HepG2 (cell line): ENCODE measurements at regions not wholly inside any gene's neighbourhood (a gene's known extent, or its start where the extent isn't known, plus 50 kb on each side); places are given as distances from the start of the nearest gene placed in this dataset.

Experiments used
- ATAC-seq: fragments of 200-7000 bp; cut with Tn5 transposase; 3 replicates; pipeline ENCODE4 v1.9.1; 2020; ENCODE audit warnings: mild to moderate bottlenecking, moderate library complexity
- BruUV-seq: library from RNA; stranded (reverse); fragments of 400-500 nt; replicated peaks from 2 replicates; lab custom pipeline; 2021; lab: Mats Ljungman, UMichigan
- CTCF ChIA-PET: fragments of 300-600 bp; formaldehyde crosslinking; extraction: SDS; loops from one replicate; lab custom pipeline; 2021; ENCODE audit warnings: low total read pairs, inconsistent platforms, low intra/inter-chr PET ratio; lab: Yijun Ruan, JAX
- POLR2A ChIA-PET: fragments of 350-600 bp; sonication (Branson Sonifier 250); formaldehyde crosslinking; loops from one replicate; lab custom pipeline; 2020; ENCODE audit warnings: antibody characterized with exemption, inconsistent platforms; lab: Yijun Ruan, JAX
- DNase-seq: peaks from one replicate; pipeline ENCODE4 v3.0.0-alpha.2; 2015; ENCODE audit warnings: low spot score
- FAIRE-seq: peaks from 3 replicates; lab custom pipeline; 2011; peaks lifted over from hg19 to GRCh38; lab: Jason Lieb, UNC
- H2AFZ ChIP-seq: one replicate; pipeline ENCODE4 v1.6.1; 2011; ENCODE audit warnings: low read length, inconsistent platforms
- H3K27ac ChIP-seq: fragments of 300-600 bp; 3 replicates; pipeline ENCODE4 v1.8.0; 2011; ENCODE audit warnings: mixed run types, mild to moderate bottlenecking, mixed read lengths, low read length, inconsistent platforms; ENCODE audit not compliant: insufficient read depth; ENCODE audit errors: extremely low read length
- H3K27me3 ChIP-seq, 2 experiments: fragments of 200-600 bp in 1 of 2; 2 replicates in 1 of 2; 3 replicates in 1 of 2; pipeline versions ENCODE4 v1.6.0 to v1.8.0; 2011; ENCODE audit warnings: low read length in 2 of 2, mild to moderate bottlenecking in 2 of 2, moderate library complexity in 2 of 2, inconsistent platforms in 1 of 2; ENCODE audit not compliant: insufficient read depth in 2 of 2, control insufficient read depth in 1 of 2
- H3K36me3 ChIP-seq, 2 experiments: fragments of 200-600 bp in 1 of 2; replicated peaks in 1 of 2; 2 replicates in 1 of 2; 3 replicates in 1 of 2; pipeline versions ENCODE4 v1.5.1 to v1.8.0; 2011; ENCODE audit warnings: low read length in 2 of 2, inconsistent platforms in 1 of 2; ENCODE audit not compliant: insufficient read depth in 2 of 2, control insufficient read depth in 1 of 2
- H3K4me1 ChIP-seq: 2 replicates; pipeline ENCODE4 v1.5.1; 2012; ENCODE audit warnings: low read length, inconsistent platforms; ENCODE audit not compliant: insufficient read depth
- H3K4me2 ChIP-seq: 2 replicates; pipeline ENCODE4 v1.6.0; 2011; ENCODE audit warnings: low read depth, low read length, inconsistent platforms
- H3K4me3 ChIP-seq, 3 experiments: fragments of 200-600 bp in 1 of 3; sonication (generic), shearing (Covaris generic) in 1 of 3; replicated peaks in 1 of 3; 2 replicates each; pipeline ENCODE4 v1.5.1; 2011 to 2016; ENCODE audit warnings: low read length in 3 of 3, inconsistent platforms in 2 of 3, low read depth in 2 of 3, mild to moderate bottlenecking in 2 of 3, control low read depth in 1 of 3, mixed read lengths in 1 of 3; ENCODE audit not compliant: insufficient read depth in 1 of 3
- H3K79me2 ChIP-seq: one replicate; pipeline ENCODE4 v1.6.1; 2011; ENCODE audit warnings: low read length, inconsistent platforms; ENCODE audit not compliant: insufficient read depth
- H3K9ac ChIP-seq: 2 replicates; pipeline ENCODE4 v1.6.0; 2011; ENCODE audit warnings: mild to moderate bottlenecking, low read depth, low read length, inconsistent platforms; ENCODE audit not compliant: insufficient read depth
- H3K9me3 ChIP-seq: 2 replicates; pipeline ENCODE4 v1.5.1; 2012; ENCODE audit warnings: mild to moderate bottlenecking, low read length
- H4K20me1 ChIP-seq: 2 replicates; pipeline ENCODE4 v1.6.0; 2011; ENCODE audit warnings: inconsistent platforms, mild to moderate bottlenecking, low read length, moderate library complexity; ENCODE audit not compliant: insufficient read depth
- BRCA1 ChIP-seq: sonication (generic); formaldehyde crosslinking; IDR thresholded peaks from 2 replicates; pipeline ENCODE4 v1.4.0; 2020; ENCODE audit warnings: missing genetic modification reagents
- DR1 ChIP-seq: sonication (generic); formaldehyde crosslinking; IDR thresholded peaks from 2 replicates; pipeline ENCODE4 v1.8.0; 2021; ENCODE audit warnings: mild to moderate bottlenecking, missing genetic modification reagents, inconsistent platforms
- KLF9 ChIP-seq: IDR thresholded peaks from 2 replicates; pipeline ENCODE4 v1.6.1; 2016; ENCODE audit warnings: low read depth
- MTF2 ChIP-seq: sonication (generic); formaldehyde crosslinking; IDR thresholded peaks from 2 replicates; pipeline ENCODE4 v1.5.0; 2020; ENCODE audit warnings: missing genetic modification reagents, borderline replicate concordance
- NFE2L1 ChIP-seq: sonication (generic); formaldehyde crosslinking; IDR thresholded peaks from 2 replicates; pipeline ENCODE4 v1.4.0; 2020; ENCODE audit warnings: missing genetic modification reagents, mild to moderate bottlenecking, borderline replicate concordance
- NR1H2 ChIP-seq: sonication (generic); formaldehyde crosslinking; IDR thresholded peaks from 2 replicates; pipeline ENCODE4 v1.8.1; 2022; ENCODE audit warnings: low read depth, missing genetic modification reagents, borderline replicate concordance
- PHB2 ChIP-seq: fragments of 450-650 bp; IDR thresholded peaks from 2 replicates; pipeline ENCODE4 v1.6.1; 2018; ENCODE audit not compliant: partially characterized antibody
- PRPF4 ChIP-seq: fragments of 200-400 bp; formaldehyde crosslinking; IDR thresholded peaks from 2 replicates; pipeline ENCODE4 v1.6.1; 2016; ENCODE audit warnings: low read length, low read depth; ENCODE audit not compliant: poor library complexity, severe bottlenecking
- PTBP1 ChIP-seq: fragments of 200-400 bp; formaldehyde crosslinking; IDR thresholded peaks from 2 replicates; pipeline ENCODE4 v1.6.1; 2018; ENCODE audit warnings: low read length, low read depth; ENCODE audit not compliant: poor library complexity, severe bottlenecking
- SALL2 ChIP-seq: sonication (generic); formaldehyde crosslinking; IDR thresholded peaks from 2 replicates; pipeline ENCODE4 v1.8.1; 2023; ENCODE audit warnings: mild to moderate bottlenecking, missing genetic modification reagents, inconsistent platforms
- SIN3B ChIP-seq: fragments of 150-350 bp; IDR thresholded peaks from 2 replicates; pipeline ENCODE4 v1.6.1; 2014; ENCODE audit warnings: low read length
- SP1 ChIP-seq, 2 experiments: fragments of 450-650 bp in 1 of 2; sonication (generic) in 1 of 2; formaldehyde crosslinking in 1 of 2; IDR thresholded peaks; 2 replicates each; pipeline versions ENCODE4 v1.4.0 to v1.6.1; 2016 to 2020; ENCODE audit warnings: missing genetic modification reagents in 1 of 2
- SPEN ChIP-seq: sonication (generic); formaldehyde crosslinking; IDR thresholded peaks from 2 replicates; pipeline ENCODE4 v1.5.1; 2020; ENCODE audit warnings: low read depth, mild to moderate bottlenecking, missing genetic modification reagents
- SRY ChIP-seq: sonication (generic); formaldehyde crosslinking; IDR thresholded peaks from 2 replicates; pipeline ENCODE4 v1.8.0; 2022; ENCODE audit warnings: mild to moderate bottlenecking, missing genetic modification reagents
- ZBTB7B ChIP-seq: sonication (generic); formaldehyde crosslinking; IDR thresholded peaks from 2 replicates; pipeline ENCODE4 v1.4.0; 2020; ENCODE audit warnings: missing genetic modification reagents
- ZNF205 ChIP-seq: IDR thresholded peaks from 2 replicates; pipeline ENCODE4 v1.6.1; 2018; ENCODE audit warnings: missing biosample characterization, missing genetic modification reagents
- ZNF263 ChIP-seq: sonication (generic); formaldehyde crosslinking; IDR thresholded peaks from 2 replicates; pipeline ENCODE4 v1.4.0; 2020; ENCODE audit warnings: missing genetic modification reagents
- ZNF317 ChIP-seq: sonication (generic); formaldehyde crosslinking; IDR thresholded peaks from 2 replicates; pipeline ENCODE4 v1.5.0; 2020; ENCODE audit warnings: mild to moderate bottlenecking, missing genetic modification reagents
- ZNF543 ChIP-seq: sonication (generic); formaldehyde crosslinking; IDR thresholded peaks from 2 replicates; pipeline ENCODE4 v1.4.0; 2020; ENCODE audit warnings: mild to moderate bottlenecking, missing genetic modification reagents
- ZNF550 ChIP-seq: sonication (generic); formaldehyde crosslinking; IDR thresholded peaks from 2 replicates; pipeline ENCODE4 v1.4.0; 2020; ENCODE audit warnings: mild to moderate bottlenecking, missing genetic modification reagents, borderline replicate concordance
- ZNF777 ChIP-seq: sonication (generic); formaldehyde crosslinking; IDR thresholded peaks from 2 replicates; pipeline ENCODE4 v1.4.0; 2020; ENCODE audit warnings: missing genetic modification reagents
- ZNF850 ChIP-seq: sonication (generic); formaldehyde crosslinking; conservative IDR thresholded peaks from 2 replicates; pipeline ENCODE4 v1.9.0; 2021; ENCODE audit warnings: mild to moderate bottlenecking, missing genetic modification reagents
- ZSCAN20 ChIP-seq: sonication (generic); formaldehyde crosslinking; IDR thresholded peaks from 2 replicates; pipeline ENCODE4 v1.4.0; 2020; ENCODE audit warnings: missing genetic modification reagents, mild to moderate bottlenecking, borderline replicate concordance
- WGBS: methylation state at CpG from one replicate; pipeline ENCODE4 v1.1.6; 2017; ENCODE audit warnings: low lambda C conversion rate; 5-methylcytosine and 5-hydroxymethylcytosine counted together
- in situ Hi-C: cut with HindIII; loops from 2 replicates; pipeline ENCODE4 v1.10.0; 2017; ENCODE audit warnings: low pct_unique_long_range_greater_than_20kb; ENCODE audit not compliant: extremely low pct_ligation_motif_present
- intact Hi-C: fragments of 100-400 bp; cut with micrococcal nuclease; formaldehyde crosslinking; loops from one replicate; pipeline ENCODE4 v1.10.0; 2022; ENCODE audit not compliant: unreplicated experiment

DNA sequence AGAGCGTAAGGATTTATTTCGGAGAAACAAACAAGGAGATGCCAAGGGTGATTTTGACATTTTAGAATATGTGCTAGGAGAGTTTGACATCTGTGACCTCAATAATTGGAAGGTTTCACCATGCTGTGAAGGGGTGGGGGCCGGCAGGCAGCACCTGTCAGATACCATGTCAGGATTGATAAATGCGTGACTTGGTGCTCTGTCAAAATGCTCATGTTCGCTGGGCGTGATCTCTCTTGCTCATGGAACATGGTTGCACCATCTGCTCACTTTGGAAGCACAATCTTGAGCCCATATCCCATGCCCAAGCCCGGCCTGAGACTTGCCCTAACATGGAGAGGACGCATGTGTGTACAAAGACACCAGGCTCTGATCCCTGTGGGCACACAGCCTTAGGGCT lies 347.6 kb downstream of the RNF144A start:
- H3K9ac ChIP-seq: no peak overlapping the region
- H3K9me3 ChIP-seq: no peaks in the 10 kb centered on the region
- DNase-seq (no peak), FAIRE-seq (no peak), ATAC-seq (no peak)
- ChIA-PET CTCF (no interaction called here), POLR2A (no interaction called here)
- TF ChIP-seq ZSCAN20 (CRISPR knock-in tag) (no peak), NFE2L1 (CRISPR knock-in tag) (no peak), SALL2 (CRISPR knock-in tag) (no peak), ZNF550 (no peak), MTF2 (no peak)
- no peak overlapping the region for H2AFZ ChIP-seq
- no peaks in the 10 kb centered on the region for H3K36me3 ChIP-seq
- WGBS: 67% methylated on average over 6 of the region's 8 CpGs
- BruUV-seq: no TSS peak
- H4K20me1 ChIP-seq: no peaks in the 10 kb centered on the region
- H3K27ac ChIP-seq: no peak overlapping the region
- no peaks in the 10 kb centered on the region for H3K79me2 ChIP-seq
- in situ Hi-C loops: no loop called here
- H3K4me1 ChIP-seq: no peaks in the 10 kb centered on the region
- H3K4me3 ChIP-seq: no peak overlapping the region
- H3K4me2 ChIP-seq: no peak overlapping the region
- intact Hi-C loops: no loop called here
- peaks cover 0 to 19% of the 10 kb centered on the region in 2 experiments; a peak in 4 of 5 replicates for H3K27me3 ChIP-seq

DNA sequence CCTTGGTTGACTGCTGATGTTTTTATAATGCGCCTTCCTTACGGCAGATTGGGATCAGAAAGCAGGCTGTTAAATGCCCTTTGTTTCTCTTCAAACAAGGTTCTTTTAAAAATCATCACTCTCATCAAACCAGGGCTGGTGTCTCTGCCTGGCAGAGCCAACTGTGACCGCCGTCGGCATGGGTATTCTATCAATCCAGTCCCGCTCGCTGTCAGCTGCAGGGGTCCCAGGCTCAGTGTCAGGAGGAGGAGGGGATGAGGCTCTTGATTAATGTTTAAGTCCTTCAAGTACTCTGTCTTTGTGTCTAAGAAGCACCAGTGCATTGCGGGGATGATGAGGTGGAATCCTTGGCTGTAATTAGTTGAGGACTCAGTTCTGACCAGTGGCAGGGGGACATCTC lies 348.1 kb downstream of the RNF144A start:
- Histone ChIP-seq H3K27me3 (peaks cover 0 to 19% of the 10 kb centered on the region in 2 experiments; a peak in 4 of 5 replicates), H3K79me2 (no peaks in the 10 kb centered on the region), H3K9ac (no peak overlapping the region), H3K36me3 (no peaks in the 10 kb centered on the region), H2AFZ (no peak overlapping the region), H3K4me3 (no peak overlapping the region), H3K9me3 (no peaks in the 10 kb centered on the region), H3K4me1 (no peaks in the 10 kb centered on the region), H3K4me2 (no peak overlapping the region), H4K20me1 (no peaks in the 10 kb centered on the region), H3K27ac (no peak overlapping the region)
- intact Hi-C loops (no loop called here), in situ Hi-C loops (no loop called here)
- DNase-seq (no peak), FAIRE-seq (no peak), ATAC-seq (no peak)
- BruUV-seq: no TSS peak
- CTCF ChIA-PET: no interaction called here
- TF ChIP-seq ZNF205: no peak
- no peak for TF ChIP-seq NR1H2
- TF ChIP-seq SP1 (IDR thresholded peaks at IDR 0.05): no peak
- TF ChIP-seq SP1 (CRISPR knock-in tag; IDR thresholded peaks at IDR 0.05): no peak
- TF ChIP-seq ZBTB7B (CRISPR knock-in tag): no peak
- TF ChIP-seq ZNF317 (CRISPR knock-in tag): no peak
- TF ChIP-seq SRY: no peak
- no peak for TF ChIP-seq ZNF263 (CRISPR knock-in tag)
- TF ChIP-seq PTBP1: no peak
- TF ChIP-seq ZNF777 (CRISPR knock-in tag): no peak
- no peak for TF ChIP-seq KLF9
- no peak for TF ChIP-seq DR1
- no peak for TF ChIP-seq SPEN (CRISPR knock-in tag)
- no peak for TF ChIP-seq ZNF543
- TF ChIP-seq BRCA1: no peak
- no peak for TF ChIP-seq SIN3B
- TF ChIP-seq PHB2: no peak
- TF ChIP-seq ZNF850 (CRISPR knock-in tag): no peak
- TF ChIP-seq PRPF4: no peak
- 70% methylated on average over 8 of the region's 8 CpGs for WGBS
- POLR2A ChIA-PET: no interaction called here
